Gastrocnemius medialis (tissue), 4 donors: ENCODE measurements at regions not wholly inside any gene's neighbourhood (a gene's known extent, or its start where the extent isn't known, plus 50 kb on each side); places are given as distances from the start of the nearest gene placed in this dataset.

Experiments
- ATAC-seq, 2 donors: fragments of 150-250 bp; one replicate each; pipeline ENCODE4 v1.9.1; 2016
- DNase-seq, 2 donors: peaks; one replicate each; pipeline ENCODE4 v3.0.0-alpha.2; 2019
- H3K27ac ChIP-seq, 4 donors: fragments of 200-600 bp; sonication (generic); 1 replicate in 1 of 4; 2 replicates in 3 of 4; pipeline ENCODE4 v1.5.1; 2016 to 2018; ENCODE audit warnings: mild to moderate bottlenecking in 2 of 4, moderate library complexity in 1 of 4
- H3K27me3 ChIP-seq, 3 donors: fragments of 200-600 bp; sonication (generic) in 2 of 3; 1 replicate in 1 of 3; 2 replicates in 2 of 3; pipeline versions ENCODE4 v1.5.1 to v1.6.0; 2016 to 2019; ENCODE audit warnings: mild to moderate bottlenecking in 1 of 3, moderate library complexity in 1 of 3
- H3K36me3 ChIP-seq, 2 donors: fragments of 200-600 bp; sonication (generic) in 1 of 2; one replicate each; pipeline ENCODE4 v1.5.1; 2017 to 2018
- H3K4me1 ChIP-seq, 2 donors: fragments of 200-600 bp; sonication (generic) in 1 of 2; one replicate each; pipeline ENCODE4 v1.5.1; 2016 to 2017; ENCODE audit warnings: mild to moderate bottlenecking in 2 of 2
- H3K4me3 ChIP-seq, 4 donors: fragments of 200-600 bp; sonication (generic) in 3 of 4; 1 replicate in 1 of 4; 2 replicates in 3 of 4; pipeline ENCODE4 v1.5.1; 2016 to 2019; ENCODE audit warnings: mild to moderate bottlenecking in 2 of 4
- H3K9me3 ChIP-seq, 3 donors: fragments of 200-600 bp; sonication (generic) in 2 of 3; 1 replicate in 1 of 3; 2 replicates in 2 of 3; pipeline ENCODE4 v1.5.1; 2016 to 2019
- CTCF ChIP-seq, 5 experiments: fragments of 450-650 bp in 3 of 5; fragments of 200-600 bp in 2 of 5; sonication (generic) in 2 of 5; IDR thresholded peaks in 4 of 5; conservative IDR thresholded peaks in 1 of 5; 1 replicate in 4 of 5; 2 replicates in 1 of 5; pipeline ENCODE4 v1.5.1; 2016 to 2019; ENCODE audit warnings: antibody characterized with exemption in 5 of 5, mild to moderate bottlenecking in 3 of 5, moderate library complexity in 3 of 5
- POLR2A ChIP-seq, 2 donors: fragments of 450-650 bp; IDR thresholded peaks; one replicate each; pipeline ENCODE4 v1.6.1; 2017; ENCODE audit warnings: antibody characterized with exemption in 2 of 2, mild to moderate bottlenecking in 2 of 2, moderate library complexity in 2 of 2
- in situ Hi-C, 4 donors: fragments of 200-750 bp; cut with MboI; loops; one replicate each; pipeline versions ENCODE4 v1.15.0 to v1.8.0; 2017; ENCODE audit warnings: low sequenced_read_pairs in 4 of 4
- intact Hi-C: fragments of 100-400 bp; cut with DNase I; formaldehyde crosslinking; loops from one replicate; pipeline ENCODE4 v1.15.1; 2023; ENCODE audit warnings: low total_unique reads

DNA sequence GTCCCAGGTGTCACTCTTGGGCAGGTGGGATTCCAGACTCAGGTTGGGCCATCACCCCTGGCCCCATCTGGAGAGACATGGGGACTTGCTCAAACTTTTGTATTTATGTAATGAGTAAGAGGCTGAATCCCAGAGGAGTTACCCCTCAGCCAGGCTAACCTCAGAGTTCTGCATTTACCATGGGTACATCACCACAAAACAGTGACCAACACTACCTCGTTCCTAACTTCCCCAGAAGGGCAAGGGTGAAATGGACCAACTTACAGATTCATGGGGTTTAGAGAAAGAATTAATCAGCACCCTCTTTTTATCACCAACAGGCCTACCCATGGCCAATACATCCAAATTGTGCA lies 259.9 kb upstream of the MARCKS start:
- in situ Hi-C loops (no loop called here), intact Hi-C loops (loop anchor here (10.0 kb wide), 1 partner anchor 258 kb away; the partner anchor contains the start of gene MARCKS)
- ATAC-seq (no peak), DNase-seq (no peak)
- no peaks in the 10 kb centered on the region for H3K27me3 ChIP-seq
- H3K36me3 ChIP-seq, result no peaks in the 10 kb centered on the region
- H3K4me3 ChIP-seq, result no peak overlapping the region
- no peak overlapping the region for H3K27ac ChIP-seq
- TF ChIP-seq POLR2A (IDR thresholded peaks at IDR 0.05) (no peak), CTCF (IDR thresholded peaks at IDR 0.05 in 4 of 5, conservative IDR thresholded peaks at IDR 0.05 in 1 of 5) (no peak)
- no peaks in the 10 kb centered on the region for H3K9me3 ChIP-seq
- H3K4me1 ChIP-seq, result peaks cover 2 to 6% of the 10 kb centered on the region in 2 donors

DNA sequence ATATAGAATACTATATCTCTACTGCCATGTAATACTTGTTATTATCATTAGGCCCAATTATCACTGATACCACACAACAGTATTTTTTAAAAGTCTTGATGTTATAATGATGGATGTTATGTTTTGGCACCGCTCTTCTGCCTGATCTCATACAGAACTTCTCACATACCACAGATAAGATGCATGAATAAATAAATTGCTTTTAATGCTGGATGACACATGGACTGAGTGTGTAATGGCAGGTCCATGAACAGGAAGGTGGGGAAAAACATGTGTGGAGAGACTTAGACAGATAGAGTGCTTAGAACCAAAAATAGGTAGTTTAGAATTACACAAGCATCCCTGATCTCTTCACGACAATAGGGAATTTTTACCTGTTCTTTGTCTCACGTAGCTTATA lies 258.4 kb upstream of the MARCKS start:
- H3K36me3 ChIP-seq, result no peaks in the 10 kb centered on the region
- ATAC-seq (no peak), DNase-seq (no peak)
- no peak for TF ChIP-seq CTCF (IDR thresholded peaks at IDR 0.05 in 4 of 5, conservative IDR thresholded peaks at IDR 0.05 in 1 of 5)
- no peak for TF ChIP-seq POLR2A (IDR thresholded peaks at IDR 0.05)
- no peaks in the 10 kb centered on the region for H3K27me3 ChIP-seq
- in situ Hi-C loops, result no loop called here
- H3K4me3 ChIP-seq, result no peak overlapping the region
- no peaks in the 10 kb centered on the region for H3K9me3 ChIP-seq
- H3K4me1 ChIP-seq, result peaks cover 0 to 3% of the 10 kb centered on the region in 2 donors
- intact Hi-C loops, result loop anchor here (10.0 kb wide), 1 partner anchor 256 kb away; the partner anchor contains the start of gene MARCKS
- no peak overlapping the region for H3K27ac ChIP-seq

DNA sequence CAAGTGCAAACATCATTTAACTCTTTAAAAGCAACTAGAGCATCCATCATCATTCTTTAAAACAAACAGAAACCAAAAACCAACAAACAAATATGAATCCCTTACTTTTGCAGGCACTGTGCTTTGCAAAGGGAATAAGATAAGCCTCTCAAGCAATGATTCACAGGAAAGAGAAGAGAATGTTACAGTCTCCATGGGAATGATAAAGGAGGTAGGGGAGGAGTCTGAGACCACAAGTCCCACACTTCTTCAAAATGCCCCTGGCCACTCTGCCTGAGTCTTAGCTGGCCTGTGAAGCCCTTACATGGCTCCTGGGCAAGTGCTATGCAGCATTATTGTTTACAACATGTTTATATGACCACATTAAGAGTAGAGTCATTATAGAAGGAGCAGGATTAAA lies 257.7 kb upstream of the MARCKS start:
- no peaks in the 10 kb centered on the region for H3K9me3 ChIP-seq
- no peak overlapping the region for H3K27ac ChIP-seq
- ATAC-seq, result no peak
- intact Hi-C loops (loop anchor here (10.0 kb wide), 1 partner anchor 255 kb away; the partner anchor contains the start of gene MARCKS), in situ Hi-C loops (no loop called here)
- H3K4me1 ChIP-seq, result peaks cover 0 to 3% of the 10 kb centered on the region in 2 donors
- DNase-seq, result no peak
- TF ChIP-seq CTCF (IDR thresholded peaks at IDR 0.05 in 4 of 5, conservative IDR thresholded peaks at IDR 0.05 in 1 of 5) (no peak), POLR2A (IDR thresholded peaks at IDR 0.05) (no peak)
- no peaks in the 10 kb centered on the region for H3K36me3 ChIP-seq
- no peaks in the 10 kb centered on the region for H3K27me3 ChIP-seq
- H3K4me3 ChIP-seq, result no peak overlapping the region

DNA sequence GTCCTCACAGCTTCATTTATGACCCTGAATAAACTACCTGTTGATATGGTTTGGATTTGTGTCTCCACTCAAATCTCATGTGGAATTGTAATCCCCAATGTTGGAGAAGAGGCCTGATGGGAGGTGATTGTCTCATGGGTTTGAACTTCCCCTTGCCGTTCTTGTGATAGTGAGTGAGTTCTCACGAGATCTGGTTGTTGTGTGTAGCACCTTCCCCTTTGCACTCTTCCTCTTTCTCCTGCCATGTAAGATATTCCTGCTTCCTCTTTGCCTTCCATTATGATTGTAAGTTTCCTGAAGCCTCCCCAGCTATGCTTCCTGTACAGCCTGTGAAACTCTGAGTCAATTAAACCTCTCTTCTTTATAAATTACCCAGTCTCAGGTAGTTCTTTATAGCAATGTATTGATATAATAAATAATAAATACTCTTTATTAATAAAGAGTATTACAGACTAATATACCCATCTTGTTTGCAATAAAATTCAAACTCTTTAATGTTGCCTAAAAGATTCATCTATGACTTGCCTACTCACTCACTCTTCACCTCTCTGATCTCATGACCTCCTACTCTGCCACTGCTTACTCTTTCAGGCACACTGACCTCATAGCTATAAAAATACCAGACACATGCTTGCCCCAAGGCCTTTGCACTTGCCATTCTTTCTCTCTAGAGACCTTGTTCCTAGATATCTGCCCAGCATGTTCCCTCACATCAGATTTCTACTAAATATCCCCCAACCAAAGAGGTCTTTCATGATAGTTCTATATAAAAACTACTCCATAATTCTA lies 256.4 kb upstream of the MARCKS start:
- intact Hi-C loops, result no loop called here
- peaks cover 0 to 3% of the 10 kb centered on the region in 2 donors for H3K4me1 ChIP-seq
- H3K27ac ChIP-seq, result no peak overlapping the region
- in situ Hi-C loops, result no loop called here
- DNase-seq, result no peak
- H3K27me3 ChIP-seq, result no peaks in the 10 kb centered on the region
- no peaks in the 10 kb centered on the region for H3K36me3 ChIP-seq
- no peak for ATAC-seq
- TF ChIP-seq POLR2A (IDR thresholded peaks at IDR 0.05) (no peak), CTCF (IDR thresholded peaks at IDR 0.05 in 4 of 5, conservative IDR thresholded peaks at IDR 0.05 in 1 of 5) (no peak)
- no peak overlapping the region for H3K4me3 ChIP-seq
- no peaks in the 10 kb centered on the region for H3K9me3 ChIP-seq
